ENCODE measurements at regions not wholly inside any gene's neighbourhood (a gene's known extent, or its start where the extent isn't known, plus 50 kb on each side); places are given as distances from the start of the nearest gene placed in this dataset.

DNA sequence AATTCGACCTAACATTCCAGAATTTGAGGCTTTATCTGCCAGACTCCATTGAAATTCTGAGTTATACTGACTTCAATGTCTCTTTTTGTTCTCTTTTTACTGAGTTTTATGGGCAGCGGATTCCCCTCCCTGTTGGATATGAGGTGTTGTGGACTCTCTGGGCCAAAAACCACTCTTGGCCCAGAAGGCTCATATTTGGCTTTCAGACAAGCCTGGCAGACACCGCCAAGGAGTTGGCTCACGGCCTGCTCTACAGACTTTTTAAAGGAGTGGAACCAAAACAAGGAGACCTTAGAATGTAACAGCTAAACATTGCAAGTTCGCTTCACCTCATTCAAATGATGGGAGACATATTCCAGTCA lies 206.4 kb upstream of the NCKAP5 start:
- H3K9me2 ChIP-seq (ENCODE audit: insufficient read depth, low read length) = no peaks in the 10 kb centered on the region
- no peak overlapping the region for H3K4me2 ChIP-seq (ENCODE audit: low read length)
- H3K9me3 ChIP-seq (ENCODE audit: low read length) = no peaks in the 10 kb centered on the region
- H3K27ac ChIP-seq (ENCODE audit: low read length) = no peak overlapping the region
- H2AFZ ChIP-seq (ENCODE audit: low read depth, low read length) = no peak overlapping the region
- no peaks in the 10 kb centered on the region for H3K27me3 ChIP-seq (ENCODE audit: insufficient read depth, low read depth, low read length)
- H3K4me3 ChIP-seq (ENCODE audit: low read length) = no peak overlapping the region
- no peaks in the 10 kb centered on the region for H3F3A ChIP-seq (ENCODE audit: insufficient read depth, low read length, poor library complexity, severe bottlenecking)
- H4K20me1 ChIP-seq (ENCODE audit: insufficient read depth) = no peaks in the 10 kb centered on the region
- TF ChIP-seq SMC3 (conservative IDR thresholded peaks at IDR 0.05; ENCODE audit: poor library complexity) (no peak), MXI1 (conservative IDR thresholded peaks at IDR 0.05; ENCODE audit: poor library complexity, severe bottlenecking) (no peak), TAF1 (IDR thresholded peaks at IDR 0.05; ENCODE audit: low read depth) (no peak), POLR2AphosphoS5 (IDR thresholded peaks at IDR 0.05) (no peak), EZH2 (IDR thresholded peaks at IDR 0.05; ENCODE audit: borderline replicate concordance, insufficient read depth, low read length, poor library complexity, severe bottlenecking) (no peak), EP300 (conservative IDR thresholded peaks at IDR 0.05; ENCODE audit: poor library complexity, severe bottlenecking) (no peak), RAD21 (conservative IDR thresholded peaks at IDR 0.05) (no peak)
- TF ChIP-seq, protein P1, sequence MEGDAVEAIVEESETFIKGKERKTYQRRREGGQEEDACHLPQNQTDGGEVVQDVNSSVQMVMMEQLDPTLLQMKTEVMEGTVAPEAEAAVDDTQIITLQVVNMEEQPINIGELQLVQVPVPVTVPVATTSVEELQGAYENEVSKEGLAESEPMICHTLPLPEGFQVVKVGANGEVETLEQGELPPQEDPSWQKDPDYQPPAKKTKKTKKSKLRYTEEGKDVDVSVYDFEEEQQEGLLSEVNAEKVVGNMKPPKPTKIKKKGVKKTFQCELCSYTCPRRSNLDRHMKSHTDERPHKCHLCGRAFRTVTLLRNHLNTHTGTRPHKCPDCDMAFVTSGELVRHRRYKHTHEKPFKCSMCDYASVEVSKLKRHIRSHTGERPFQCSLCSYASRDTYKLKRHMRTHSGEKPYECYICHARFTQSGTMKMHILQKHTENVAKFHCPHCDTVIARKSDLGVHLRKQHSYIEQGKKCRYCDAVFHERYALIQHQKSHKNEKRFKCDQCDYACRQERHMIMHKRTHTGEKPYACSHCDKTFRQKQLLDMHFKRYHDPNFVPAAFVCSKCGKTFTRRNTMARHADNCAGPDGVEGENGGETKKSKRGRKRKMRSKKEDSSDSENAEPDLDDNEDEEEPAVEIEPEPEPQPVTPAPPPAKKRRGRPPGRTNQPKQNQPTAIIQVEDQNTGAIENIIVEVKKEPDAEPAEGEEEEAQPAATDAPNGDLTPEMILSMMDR (IDR thresholded peaks at IDR 0.05; ENCODE audit: poor library complexity, severe bottlenecking) = no peak
- TF ChIP-seq, protein P2, sequence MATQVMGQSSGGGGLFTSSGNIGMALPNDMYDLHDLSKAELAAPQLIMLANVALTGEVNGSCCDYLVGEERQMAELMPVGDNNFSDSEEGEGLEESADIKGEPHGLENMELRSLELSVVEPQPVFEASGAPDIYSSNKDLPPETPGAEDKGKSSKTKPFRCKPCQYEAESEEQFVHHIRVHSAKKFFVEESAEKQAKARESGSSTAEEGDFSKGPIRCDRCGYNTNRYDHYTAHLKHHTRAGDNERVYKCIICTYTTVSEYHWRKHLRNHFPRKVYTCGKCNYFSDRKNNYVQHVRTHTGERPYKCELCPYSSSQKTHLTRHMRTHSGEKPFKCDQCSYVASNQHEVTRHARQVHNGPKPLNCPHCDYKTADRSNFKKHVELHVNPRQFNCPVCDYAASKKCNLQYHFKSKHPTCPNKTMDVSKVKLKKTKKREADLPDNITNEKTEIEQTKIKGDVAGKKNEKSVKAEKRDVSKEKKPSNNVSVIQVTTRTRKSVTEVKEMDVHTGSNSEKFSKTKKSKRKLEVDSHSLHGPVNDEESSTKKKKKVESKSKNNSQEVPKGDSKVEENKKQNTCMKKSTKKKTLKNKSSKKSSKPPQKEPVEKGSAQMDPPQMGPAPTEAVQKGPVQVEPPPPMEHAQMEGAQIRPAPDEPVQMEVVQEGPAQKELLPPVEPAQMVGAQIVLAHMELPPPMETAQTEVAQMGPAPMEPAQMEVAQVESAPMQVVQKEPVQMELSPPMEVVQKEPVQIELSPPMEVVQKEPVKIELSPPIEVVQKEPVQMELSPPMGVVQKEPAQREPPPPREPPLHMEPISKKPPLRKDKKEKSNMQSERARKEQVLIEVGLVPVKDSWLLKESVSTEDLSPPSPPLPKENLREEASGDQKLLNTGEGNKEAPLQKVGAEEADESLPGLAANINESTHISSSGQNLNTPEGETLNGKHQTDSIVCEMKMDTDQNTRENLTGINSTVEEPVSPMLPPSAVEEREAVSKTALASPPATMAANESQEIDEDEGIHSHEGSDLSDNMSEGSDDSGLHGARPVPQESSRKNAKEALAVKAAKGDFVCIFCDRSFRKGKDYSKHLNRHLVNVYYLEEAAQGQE (IDR thresholded peaks at IDR 0.05; ENCODE audit: borderline replicate concordance) = no peak
- H3K9ac ChIP-seq (ENCODE audit: low read length) = no peak overlapping the region
- H3K36me3 ChIP-seq (ENCODE audit: insufficient read depth, low read length) = no peaks in the 10 kb centered on the region
- no peaks in the 10 kb centered on the region for H3K79me2 ChIP-seq (replicated peaks; ENCODE audit: insufficient read depth, low read length)

DNA sequence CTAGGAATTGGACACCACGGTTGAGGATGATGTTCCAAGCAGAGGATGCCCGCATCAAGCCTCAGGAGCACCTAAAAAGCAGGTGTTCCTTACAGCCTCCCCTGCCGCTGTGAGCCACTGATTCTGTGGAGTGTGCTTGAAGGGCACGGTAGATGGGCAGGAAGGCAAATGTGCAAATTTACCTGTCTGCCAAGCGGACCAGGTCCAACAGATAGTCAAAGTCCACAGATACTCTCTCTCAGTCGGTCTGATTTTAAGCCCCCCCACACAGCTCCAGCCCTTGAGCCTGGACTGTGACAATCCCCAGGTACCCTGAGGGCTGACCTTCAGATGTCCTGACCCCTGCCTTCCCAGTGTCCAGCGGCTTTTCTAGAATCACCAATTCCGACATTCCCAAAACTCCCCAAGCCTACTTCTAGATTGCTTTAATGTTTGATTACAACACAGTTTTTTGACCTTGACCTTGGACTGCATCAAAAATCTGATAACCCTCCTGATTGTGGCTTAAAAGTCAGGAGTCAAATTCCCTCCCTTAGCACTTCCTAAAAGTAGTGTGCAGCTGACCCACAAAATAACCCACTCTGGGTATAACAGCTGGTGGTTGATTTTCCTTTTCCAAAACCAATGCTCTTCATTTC lies 208.8 kb upstream of the NCKAP5 start:
- Histone ChIP-seq H3K4me3 (ENCODE audit: low read length) (no peak overlapping the region), H2AFZ (ENCODE audit: low read depth, low read length) (no peak overlapping the region), H3K36me3 (ENCODE audit: insufficient read depth, low read length) (no peaks in the 10 kb centered on the region), H3K9ac (ENCODE audit: low read length) (no peak overlapping the region), H4K20me1 (ENCODE audit: insufficient read depth) (no peaks in the 10 kb centered on the region), H3K79me2 (replicated peaks; ENCODE audit: insufficient read depth, low read length) (no peaks in the 10 kb centered on the region), H3K9me2 (ENCODE audit: insufficient read depth, low read length) (no peaks in the 10 kb centered on the region), H3K27me3 (ENCODE audit: insufficient read depth, low read depth, low read length) (no peaks in the 10 kb centered on the region), H3K27ac (ENCODE audit: low read length) (no peak overlapping the region), H3K4me2 (ENCODE audit: low read length) (no peak overlapping the region), H3F3A (ENCODE audit: insufficient read depth, low read length, poor library complexity, severe bottlenecking) (no peaks in the 10 kb centered on the region), H3K9me3 (ENCODE audit: low read length) (no peaks in the 10 kb centered on the region)
- TF ChIP-seq, protein P1 (IDR thresholded peaks at IDR 0.05; ENCODE audit: poor library complexity, severe bottlenecking) = no peak
- TF ChIP-seq MXI1 (conservative IDR thresholded peaks at IDR 0.05; ENCODE audit: poor library complexity, severe bottlenecking) (no peak), SMC3 (conservative IDR thresholded peaks at IDR 0.05; ENCODE audit: poor library complexity) (no peak), EZH2 (IDR thresholded peaks at IDR 0.05; ENCODE audit: borderline replicate concordance, insufficient read depth, low read length, poor library complexity, severe bottlenecking) (no peak), RAD21 (conservative IDR thresholded peaks at IDR 0.05) (no peak), EP300 (conservative IDR thresholded peaks at IDR 0.05; ENCODE audit: poor library complexity, severe bottlenecking) (no peak), POLR2AphosphoS5 (IDR thresholded peaks at IDR 0.05) (no peak), TAF1 (IDR thresholded peaks at IDR 0.05; ENCODE audit: low read depth) (no peak)
- TF ChIP-seq, protein P2 (IDR thresholded peaks at IDR 0.05; ENCODE audit: borderline replicate concordance) = no peak
